Adrenal gland (tissue), 9 donors: ENCODE measurements at regions not wholly inside any gene's neighbourhood (a gene's known extent, or its start where the extent isn't known, plus 50 kb on each side); places are given as distances from the start of the nearest gene placed in this dataset.

Experiments
- DNase-seq, 7 donors: peaks; one replicate each; pipeline ENCODE4 v3.0.0-alpha.2; 2019 to 2020
- H3K27ac ChIP-seq, 5 donors: fragments of 200-600 bp; sonication (generic) in 4 of 5; 1 replicate in 3 of 5; 2 replicates in 2 of 5; pipeline versions ENCODE4 v1.5.1 to v1.8.0; 2016 to 2020; ENCODE audit warnings: mild to moderate bottlenecking in 1 of 5
- H3K27me3 ChIP-seq: fragments of 200-600 bp; 2 replicates; pipeline ENCODE4 v1.8.0; 2021
- H3K36me3 ChIP-seq, 2 donors: fragments of 200-600 bp; replicated peaks in 1 of 2; 1 replicate in 1 of 2; 2 replicates in 1 of 2; pipeline versions ENCODE4 v1.5.1 to v1.8.0; 2018 to 2022
- H3K4me1 ChIP-seq, 2 donors: fragments of 200-600 bp; replicated peaks in 1 of 2; 1 replicate in 1 of 2; 2 replicates in 1 of 2; pipeline versions ENCODE4 v1.5.1 to v1.8.0; 2018 to 2021
- H3K4me3 ChIP-seq, 4 donors: fragments of 200-600 bp; sonication (generic) in 3 of 4; one replicate each; pipeline ENCODE4 v1.5.1; 2016 to 2018
- H3K9me3 ChIP-seq, 3 donors: fragments of 200-600 bp; sonication (generic) in 1 of 3; replicated peaks in 1 of 3; 1 replicate in 2 of 3; 2 replicates in 1 of 3; pipeline versions ENCODE4 v1.5.1 to v1.8.0; 2016 to 2021
- POLR2A ChIP-seq, 2 donors: fragments of 450-650 bp; IDR thresholded peaks; one replicate each; pipeline ENCODE4 v1.6.1; 2017; ENCODE audit warnings: antibody characterized with exemption in 2 of 2, mild to moderate bottlenecking in 2 of 2, moderate library complexity in 1 of 2
- WGBS, 4 donors: extraction: QIAGEN DNeasy Blood & Tissue Kit in 2 of 4; methylation state at CpG; one replicate each; pipeline versions ENCODE4 v1.1.5 to v1.1.7; 2013 to 2017; 5-methylcytosine and 5-hydroxymethylcytosine counted together
- intact Hi-C, 2 donors: fragments of 100-400 bp; cut with DNase I; formaldehyde crosslinking; loops; one replicate each; pipeline versions ENCODE4 v1.14.1 to v1.15.0; 2022 to 2023
- TF ChIP-seq, protein P1 (sequence below), 6 experiments: fragments of 450-650 bp in 4 of 6; fragments of 200-600 bp in 2 of 6; sonication (generic) in 1 of 6; IDR thresholded peaks; 1 replicate in 5 of 6; 2 replicates in 1 of 6; pipeline versions ENCODE4 v1.5.1 to v1.8.0; 2016 to 2021; ENCODE audit warnings: antibody characterized with exemption in 6 of 6, mild to moderate bottlenecking in 2 of 6, moderate library complexity in 1 of 6
- donor health status: healthy with polysubstance abuse.
- donor health status: Bipolar disorder and iron deficiency.
- donor health status: DM: yes; HTN: yes; CAD: no.
- donor health status: DM: no; HTN: no; CAD: no.
- donor health status: DM: no; HTN: no; CAD: no.

DNA sequence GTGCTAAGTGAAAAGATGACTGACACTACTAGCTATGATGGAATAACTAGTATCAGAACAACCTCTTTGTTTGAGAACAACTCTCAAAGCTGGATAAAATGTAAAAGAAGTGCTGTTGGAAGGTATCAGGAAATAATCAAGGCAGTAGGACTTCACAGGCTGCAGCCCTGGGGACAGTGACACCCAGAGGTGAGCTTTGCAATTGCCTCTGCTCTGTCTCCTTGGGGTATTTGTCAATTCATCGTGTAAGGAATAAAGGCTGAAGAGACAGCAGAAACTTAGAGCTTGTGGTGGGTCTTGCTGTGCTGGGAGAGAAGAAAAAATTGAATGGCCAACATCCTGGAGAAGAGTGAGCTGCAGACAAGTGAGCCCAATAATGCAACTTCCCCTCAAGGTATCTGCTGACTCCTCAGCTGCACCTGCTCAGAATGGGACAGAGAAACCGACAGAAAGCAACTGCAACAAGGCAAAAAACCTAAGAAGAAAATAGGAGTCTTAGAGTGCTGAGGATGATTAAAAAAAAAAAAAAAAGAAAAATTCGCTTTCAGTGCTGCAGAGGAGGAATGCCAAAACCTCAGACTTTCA, 141.1 kb downstream of the RCN1 start:
- Histone ChIP-seq H3K9me3 (no peaks in the 10 kb centered on the region), H3K36me3 (no peaks in the 10 kb centered on the region), H3K4me1 (no peaks in the 10 kb centered on the region), H3K27me3 (no peaks in the 10 kb centered on the region), H3K27ac (no peak overlapping the region), H3K4me3 (no peak overlapping the region)
- WGBS, 4 donors, result 48 to 57% (median 56%) methylated on average over 3 of the region's 3 CpGs
- intact Hi-C loops, result no loop called here
- DNase-seq, result peak in 1 of 7 donors; percentile 10
- no peak for TF ChIP-seq POLR2A (IDR thresholded peaks at IDR 0.05)
- TF ChIP-seq, protein P1, sequence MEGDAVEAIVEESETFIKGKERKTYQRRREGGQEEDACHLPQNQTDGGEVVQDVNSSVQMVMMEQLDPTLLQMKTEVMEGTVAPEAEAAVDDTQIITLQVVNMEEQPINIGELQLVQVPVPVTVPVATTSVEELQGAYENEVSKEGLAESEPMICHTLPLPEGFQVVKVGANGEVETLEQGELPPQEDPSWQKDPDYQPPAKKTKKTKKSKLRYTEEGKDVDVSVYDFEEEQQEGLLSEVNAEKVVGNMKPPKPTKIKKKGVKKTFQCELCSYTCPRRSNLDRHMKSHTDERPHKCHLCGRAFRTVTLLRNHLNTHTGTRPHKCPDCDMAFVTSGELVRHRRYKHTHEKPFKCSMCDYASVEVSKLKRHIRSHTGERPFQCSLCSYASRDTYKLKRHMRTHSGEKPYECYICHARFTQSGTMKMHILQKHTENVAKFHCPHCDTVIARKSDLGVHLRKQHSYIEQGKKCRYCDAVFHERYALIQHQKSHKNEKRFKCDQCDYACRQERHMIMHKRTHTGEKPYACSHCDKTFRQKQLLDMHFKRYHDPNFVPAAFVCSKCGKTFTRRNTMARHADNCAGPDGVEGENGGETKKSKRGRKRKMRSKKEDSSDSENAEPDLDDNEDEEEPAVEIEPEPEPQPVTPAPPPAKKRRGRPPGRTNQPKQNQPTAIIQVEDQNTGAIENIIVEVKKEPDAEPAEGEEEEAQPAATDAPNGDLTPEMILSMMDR (IDR thresholded peaks at IDR 0.05), result peak in 4 of 6 experiments; percentile 8 to 34 (median 16)

GRCh38 chr11:32232516-32232915, 141.6 kb downstream of the RCN1 start:
- no peaks in the 10 kb centered on the region for H3K4me1 ChIP-seq
- WGBS, 4 donors, result 60 to 77% (median 66%) methylated on average over 4 of the region's 4 CpGs

DNA sequence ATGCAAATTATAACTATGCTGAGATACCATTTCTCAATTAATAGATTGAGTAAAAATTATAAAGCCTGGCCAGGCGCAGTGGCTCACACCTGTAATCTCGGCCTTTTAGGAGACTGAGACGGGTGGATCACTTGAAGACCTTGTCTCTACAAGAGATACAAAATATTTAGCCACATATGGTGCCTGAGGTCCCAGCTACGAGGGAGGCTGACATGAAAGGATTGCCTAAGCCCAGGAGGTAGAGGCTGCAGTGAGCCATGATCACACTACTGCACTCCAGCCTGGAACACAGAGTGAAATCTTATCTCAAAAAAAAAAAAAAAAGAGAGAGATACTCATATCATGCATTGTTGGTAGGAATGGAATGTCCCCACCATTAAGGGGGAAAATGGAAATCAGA, 142.4 kb downstream of the RCN1 start:
- Histone ChIP-seq H3K27ac (no peak overlapping the region), H3K9me3 (no peaks in the 10 kb centered on the region), H3K4me3 (no peak overlapping the region), H3K36me3 (no peaks in the 10 kb centered on the region), H3K27me3 (no peaks in the 10 kb centered on the region), H3K4me1 (no peaks in the 10 kb centered on the region)
- 80 to 92% (median 87%) methylated on average over 4 of the region's 4 CpGs for WGBS, 4 donors
- intact Hi-C loops, result no loop called here
- no peak for TF ChIP-seq POLR2A (IDR thresholded peaks at IDR 0.05)
- TF ChIP-seq, protein P1 (IDR thresholded peaks at IDR 0.05), result no peak
- DNase-seq, result no peak

More at GRCh38 chr11:32232516-32232915, 141.6 kb downstream of the RCN1 start:
- no peak overlapping the region for H3K4me3 ChIP-seq
- DNase-seq, result no peak
- intact Hi-C loops, result no loop called here
- no peak for TF ChIP-seq POLR2A (IDR thresholded peaks at IDR 0.05)
- TF ChIP-seq, protein P1 (IDR thresholded peaks at IDR 0.05), result no peak
- no peaks in the 10 kb centered on the region for H3K36me3 ChIP-seq
- no peaks in the 10 kb centered on the region for H3K9me3 ChIP-seq
- no peak overlapping the region for H3K27ac ChIP-seq
- no peaks in the 10 kb centered on the region for H3K27me3 ChIP-seq

DNA sequence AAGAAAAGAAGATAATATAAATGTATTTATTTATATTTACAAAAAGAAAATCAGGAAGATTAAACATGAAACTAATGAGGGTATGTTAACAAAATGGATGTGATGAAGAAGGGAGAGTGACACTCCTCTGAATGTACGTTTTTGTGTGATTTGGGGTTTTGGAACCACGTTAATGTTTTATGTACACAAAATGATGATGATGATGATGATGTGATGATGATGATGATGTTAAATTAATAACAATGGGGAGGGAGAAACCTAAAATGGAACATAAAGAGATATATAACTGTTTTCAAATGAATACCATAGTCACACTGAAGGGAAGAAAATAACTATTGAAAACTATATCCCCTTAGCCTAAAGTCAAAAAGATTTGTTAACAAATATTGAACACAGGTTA, 143.1 kb downstream of the RCN1 start:
- Histone ChIP-seq H3K27me3 (no peaks in the 10 kb centered on the region), H3K4me1 (no peaks in the 10 kb centered on the region), H3K4me3 (no peak overlapping the region), H3K9me3 (no peaks in the 10 kb centered on the region), H3K36me3 (no peaks in the 10 kb centered on the region), H3K27ac (no peak overlapping the region)
- intact Hi-C loops, result no loop called here
- 0 to 39% (median 16%) methylated on average over 2 of the region's 2 CpGs for WGBS, 4 donors
- DNase-seq, result no peak
- TF ChIP-seq, protein P1 (IDR thresholded peaks at IDR 0.05), result no peak
- no peak for TF ChIP-seq POLR2A (IDR thresholded peaks at IDR 0.05)
